Osteocyte (in vitro differentiated cells): ENCODE measurements at regions not wholly inside any gene's neighbourhood (a gene's known extent, or its start where the extent isn't known, plus 50 kb on each side); places are given as distances from the start of the nearest gene placed in this dataset.

Experiments used
- DNase-seq: peaks from one replicate; pipeline ENCODE4 v3.0.0; 2021; ENCODE audit warnings: mixed read lengths; ENCODE audit not compliant: unreplicated experiment; ENCODE audit errors: extremely low spot score
- H3K27ac Mint-ChIP-seq: one replicate; pipeline ENCODE4 v1.8.0; 2021; ENCODE audit warnings: mild to moderate bottlenecking, mixed read lengths; ENCODE audit not compliant: unreplicated experiment
- H3K27me3 Mint-ChIP-seq: one replicate; pipeline ENCODE4 v1.8.0; 2021; ENCODE audit warnings: mixed read lengths; ENCODE audit not compliant: unreplicated experiment
- H3K36me3 Mint-ChIP-seq: one replicate; pipeline ENCODE4 v1.8.0; 2021; ENCODE audit warnings: mixed read lengths; ENCODE audit not compliant: unreplicated experiment
- H3K4me1 Mint-ChIP-seq: one replicate; pipeline ENCODE4 v1.8.0; 2021; ENCODE audit warnings: mixed read lengths; ENCODE audit not compliant: unreplicated experiment
- H3K4me3 Mint-ChIP-seq: one replicate; pipeline ENCODE4 v1.8.0; 2021; ENCODE audit warnings: mild to moderate bottlenecking, moderate library complexity, mixed read lengths; ENCODE audit not compliant: unreplicated experiment
- H3K9me3 Mint-ChIP-seq: one replicate; pipeline ENCODE4 v1.8.0; 2021; ENCODE audit warnings: mixed read lengths; ENCODE audit not compliant: unreplicated experiment
- CTCF ChIP-seq: fragments of 200-600 bp; sonication (generic); IDR thresholded peaks from 2 replicates; pipeline ENCODE4 v1.5.0; 2021; ENCODE audit warnings: antibody characterized with exemption, mild to moderate bottlenecking, moderate library complexity

DNA sequence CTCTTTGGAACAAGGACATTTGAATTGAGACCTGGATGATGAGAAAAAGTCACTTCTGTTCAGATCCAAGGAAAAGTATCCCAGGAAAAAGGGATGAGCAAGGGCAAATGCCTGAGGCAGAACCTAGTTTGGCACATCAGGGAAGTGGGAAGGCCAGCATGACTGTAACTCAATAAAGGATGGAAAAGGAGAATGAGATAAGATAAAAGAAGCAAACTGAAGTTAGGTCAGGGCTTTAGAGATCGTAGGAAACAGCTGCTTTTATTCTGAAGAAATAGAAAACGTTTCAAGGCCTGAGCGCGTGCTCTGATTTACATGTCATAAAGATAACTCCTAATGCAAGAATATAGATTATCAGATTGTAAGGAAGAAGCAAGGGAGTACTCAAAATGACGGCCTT lies 450.0 kb downstream of the FRK start:
- Mint-ChIP-seq H3K36me3 (no peaks in the 10 kb centered on the region), H3K9me3 (no peaks in the 10 kb centered on the region), H3K27ac (no peak overlapping the region), H3K4me1 (peaks cover 12% of the 10 kb centered on the region), H3K4me3 (no peak overlapping the region), H3K27me3 (peaks cover 7% of the 10 kb centered on the region)
- DNase-seq = no peak
- no peak for TF ChIP-seq CTCF

GRCh38 chr6:115609111-115609510 lies 451.6 kb downstream of the FRK start:
- peaks cover 12% of the 10 kb centered on the region for H3K4me1 Mint-ChIP-seq
- no peak overlapping the region for H3K27ac Mint-ChIP-seq
- peaks cover 7% of the 10 kb centered on the region for H3K27me3 Mint-ChIP-seq
- no peak overlapping the region for H3K4me3 Mint-ChIP-seq
- DNase-seq = no peak
- no peaks in the 10 kb centered on the region for H3K9me3 Mint-ChIP-seq
- TF ChIP-seq CTCF = no peak
- H3K36me3 Mint-ChIP-seq = no peaks in the 10 kb centered on the region

- H3K9me3 Mint-ChIP-seq = peaks cover 9% of the 10 kb centered on the region
- H3K27me3 Mint-ChIP-seq = no peaks in the 10 kb centered on the region
- H3K36me3 Mint-ChIP-seq = no peaks in the 10 kb centered on the region
- no peak overlapping the region for H3K4me3 Mint-ChIP-seq
- TF ChIP-seq CTCF = no peak
- H3K27ac Mint-ChIP-seq = no peak overlapping the region
- no peaks in the 10 kb centered on the region for H3K4me1 Mint-ChIP-seq
- no peak for DNase-seq
Observed at GRCh38 chr6:115602466-115602865, 458.2 kb downstream of the FRK start.

DNA sequence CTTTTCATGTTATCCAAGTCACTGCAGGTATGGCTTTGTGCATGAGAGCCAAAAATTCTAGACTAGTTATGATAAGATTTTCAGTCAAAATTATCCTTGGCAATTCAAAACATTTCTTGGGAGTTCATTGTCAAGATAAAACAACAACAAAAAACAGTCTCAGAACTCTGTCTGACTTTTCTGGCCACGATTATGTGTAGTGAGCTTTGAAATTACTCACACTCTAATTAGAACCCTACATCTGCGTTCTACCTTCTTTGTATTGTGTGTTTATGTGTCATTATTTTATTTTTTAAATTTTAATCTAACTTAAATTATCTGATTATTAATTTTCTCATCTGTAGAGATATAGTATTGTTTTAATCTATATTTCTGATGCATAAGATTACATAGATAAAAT lies 459.2 kb downstream of the FRK start:
- Mint-ChIP-seq H3K4me1 (no peaks in the 10 kb centered on the region), H3K27me3 (no peaks in the 10 kb centered on the region), H3K9me3 (peaks cover 9% of the 10 kb centered on the region), H3K4me3 (no peak overlapping the region), H3K27ac (no peak overlapping the region), H3K36me3 (no peaks in the 10 kb centered on the region)
- DNase-seq = no peak
- TF ChIP-seq CTCF = no peak

- H3K27me3 Mint-ChIP-seq = no peaks in the 10 kb centered on the region
- no peak for TF ChIP-seq CTCF
- DNase-seq = no peak
- peaks cover 9% of the 10 kb centered on the region for H3K9me3 Mint-ChIP-seq
- H3K27ac Mint-ChIP-seq = no peak overlapping the region
- no peaks in the 10 kb centered on the region for H3K4me1 Mint-ChIP-seq
- H3K4me3 Mint-ChIP-seq = no peak overlapping the region
- no peaks in the 10 kb centered on the region for H3K36me3 Mint-ChIP-seq
Observed at GRCh38 chr6:115601064-115601463, 459.6 kb downstream of the FRK start.
